NT2/D1 (cell line): ENCODE measurements at regions not wholly inside any gene's neighbourhood (a gene's known extent, or its start where the extent isn't known, plus 50 kb on each side); places are given as distances from the start of the nearest gene placed in this dataset.

Experiments used
- SUZ12 ChIP-seq: IDR thresholded peaks from 2 replicates; pipeline ENCODE4 v1.6.1; 2011; ENCODE audit not compliant: insufficient read length, insufficient read depth; ENCODE audit errors: extremely low read depth
- YY1 ChIP-seq: IDR thresholded peaks from 2 replicates; pipeline ENCODE4 v1.6.1; 2011; ENCODE audit not compliant: insufficient read length, insufficient read depth

- no peak for TF ChIP-seq SUZ12
- no peak for TF ChIP-seq YY1
These were observed 70.2 kb upstream of the FERD3L start for GRCh38 chr7:19215412-19215811.
